ENCODE measurements at regions not wholly inside any gene's neighbourhood (a gene's known extent, or its start where the extent isn't known, plus 50 kb on each side); places are given as distances from the start of the nearest gene placed in this dataset.
"Not testable (repeated sequence)": the region's sequence is repeated elsewhere in the genome, so short reads cannot be mapped to it uniquely, and the experiment has no call there.

DNA sequence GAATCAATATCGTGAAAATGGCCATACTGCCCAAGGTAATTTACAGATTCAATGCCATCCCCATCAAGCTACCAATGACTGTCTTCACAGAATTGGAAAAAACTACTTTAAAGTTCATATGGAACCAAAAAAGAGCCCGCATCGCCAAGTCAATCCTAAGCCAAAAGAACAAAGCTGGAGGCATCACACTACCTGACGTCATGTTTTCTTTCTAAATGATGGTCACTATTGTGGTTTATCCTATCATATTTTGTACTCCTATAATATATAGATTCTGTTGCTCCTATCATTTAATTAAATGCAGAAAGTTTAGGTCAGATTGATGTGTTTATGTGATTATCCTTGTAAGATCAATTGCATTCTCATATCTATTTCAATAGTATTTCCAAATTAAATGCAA, 796.9 kb upstream of the NCAM2 start:
- not testable (repeated sequence) for DNase-seq (ENCODE audit: extremely low read depth, low read depth)

DNA sequence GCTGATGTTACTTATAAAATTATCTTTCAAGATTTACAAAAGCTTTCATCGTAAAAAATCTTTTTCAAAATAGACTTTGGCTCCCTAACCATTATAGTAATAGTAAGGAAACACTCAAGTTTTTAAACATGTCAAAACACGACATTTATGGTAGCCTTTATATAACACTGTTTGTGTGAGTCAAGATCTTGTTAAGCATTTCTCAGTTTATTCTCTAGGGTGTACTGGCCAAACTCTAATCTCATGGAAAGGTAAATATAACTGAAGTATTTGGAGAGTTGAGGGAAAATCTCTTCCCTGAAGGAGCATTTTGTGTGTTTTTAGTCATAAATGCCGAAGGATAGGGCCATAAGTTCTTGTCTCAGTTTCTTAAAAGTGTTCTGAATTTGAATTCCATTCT, 790.9 kb upstream of the NCAM2 start:
- no peak for DNase-seq (ENCODE audit: extremely low read depth, low read depth)

DNA sequence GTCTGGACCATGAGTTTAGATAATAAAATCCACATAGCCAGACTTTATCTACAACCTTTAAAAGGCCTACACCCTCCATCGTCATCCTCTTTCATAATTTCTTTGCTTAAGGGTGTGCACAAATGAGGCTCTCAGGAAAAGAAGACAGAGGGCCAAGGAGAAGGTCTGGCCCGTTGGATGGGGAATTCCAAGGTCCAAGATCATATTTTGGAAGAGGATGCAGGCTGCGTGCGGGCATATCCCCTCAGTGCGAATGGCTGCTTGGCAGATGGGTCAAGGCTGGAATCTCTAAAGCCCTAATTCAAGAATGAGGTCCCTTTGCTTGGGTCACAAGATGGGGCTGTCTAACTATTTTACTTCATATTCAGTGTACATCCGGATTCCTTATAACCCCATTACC, 782.2 kb upstream of the NCAM2 start:
- no peak for DNase-seq (ENCODE audit: extremely low read depth, low read depth)

DNA sequence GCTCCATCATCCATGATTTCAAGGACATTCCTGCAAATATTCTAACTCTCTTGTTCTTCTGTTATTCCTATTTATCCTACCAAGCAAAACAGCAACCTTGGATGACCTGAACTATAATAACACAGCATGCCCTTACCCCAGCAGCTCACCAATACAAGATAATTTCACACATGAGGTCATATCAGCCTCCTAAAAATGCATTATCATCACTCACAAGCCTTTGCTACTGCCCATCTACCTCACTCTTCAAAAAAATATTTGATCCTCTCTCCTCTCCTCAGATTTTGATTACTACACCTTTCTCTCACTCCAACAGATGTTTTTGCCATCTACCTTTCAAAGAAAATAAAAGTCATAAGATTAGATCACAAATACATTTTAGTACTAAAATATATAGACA, 777.6 kb upstream of the NCAM2 start:
- no peak for DNase-seq (ENCODE audit: extremely low read depth, low read depth)

DNA sequence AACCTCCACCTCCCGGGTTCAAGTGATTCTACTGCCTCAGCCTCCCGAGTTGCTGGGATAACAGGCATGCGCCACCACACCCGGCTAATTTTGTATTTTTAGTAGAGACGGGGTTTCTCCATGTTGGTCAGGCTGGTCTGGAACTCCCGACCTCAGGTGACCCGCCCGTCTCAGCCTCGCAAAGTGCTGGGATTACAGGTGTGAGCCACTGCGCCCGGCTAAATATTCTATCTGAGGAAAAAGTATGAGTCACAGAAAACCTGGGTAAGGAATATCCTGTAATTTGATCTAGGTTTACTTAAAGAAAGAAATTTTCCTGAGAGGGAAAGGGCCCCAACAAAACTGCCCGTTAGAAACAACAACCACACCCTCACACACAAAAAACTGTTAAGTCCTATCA, 776.2 kb upstream of the NCAM2 start:
- not testable (repeated sequence) for DNase-seq (ENCODE audit: extremely low read depth, low read depth)

DNA sequence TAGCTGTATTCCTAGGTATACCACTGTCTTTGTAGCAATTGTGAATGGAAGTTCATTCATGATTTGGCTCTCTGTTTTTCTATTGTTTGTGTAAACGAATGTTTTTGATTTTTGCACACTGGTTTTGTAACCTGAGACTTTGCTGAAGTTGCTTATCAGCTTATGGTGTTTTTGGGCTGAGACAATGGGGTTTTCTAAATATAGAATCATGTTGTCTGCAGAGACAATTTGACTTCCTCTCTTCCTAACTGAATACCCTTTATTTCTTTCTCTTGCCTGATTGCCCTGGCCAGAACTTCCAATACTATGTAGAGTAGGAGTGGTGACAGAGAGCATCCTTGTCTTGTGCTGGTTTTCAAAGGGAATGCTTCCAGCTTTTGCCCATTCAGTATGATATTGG, 761.6 kb upstream of the NCAM2 start:
- not testable (repeated sequence) for DNase-seq (ENCODE audit: extremely low read depth, low read depth)

DNA sequence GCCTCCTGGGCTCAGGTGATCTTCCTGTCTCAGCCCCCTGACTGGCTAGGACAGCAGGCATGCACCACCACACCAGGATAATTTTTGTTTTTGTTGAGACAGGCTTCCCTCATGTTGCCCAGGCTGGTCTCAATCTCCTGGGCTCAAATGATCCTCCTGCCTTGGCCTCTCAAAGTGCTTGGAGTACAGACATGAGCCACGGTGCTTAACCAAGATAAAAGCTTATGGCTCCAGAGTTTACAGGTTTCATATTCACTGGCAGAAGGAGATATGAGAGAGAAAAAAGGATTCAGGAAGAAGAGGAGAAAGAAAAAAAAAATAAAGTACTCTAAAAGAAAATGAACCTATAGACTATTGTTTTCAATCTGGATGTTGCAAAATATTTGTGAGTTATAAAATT, 748.8 kb upstream of the NCAM2 start:
- no peak for DNase-seq (ENCODE audit: extremely low read depth, low read depth)

DNA sequence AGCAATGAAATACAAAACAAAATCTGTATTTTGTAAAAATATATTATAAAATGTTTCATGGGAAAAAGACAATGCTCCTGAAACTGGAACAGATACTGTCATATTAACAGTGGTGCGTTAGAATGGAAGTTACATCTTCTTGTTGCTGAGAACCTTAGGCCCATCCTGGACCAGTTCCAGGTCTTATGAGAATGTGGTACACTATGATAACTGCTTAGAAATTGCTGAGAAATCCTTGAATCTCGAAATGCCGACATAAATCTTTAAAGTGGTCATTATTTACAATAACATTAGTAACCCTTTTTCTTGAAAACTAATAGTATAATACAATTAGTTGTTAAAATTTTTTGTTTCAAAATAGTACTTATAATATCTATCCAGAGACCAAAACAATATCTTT, 747.9 kb upstream of the NCAM2 start:
- no peak for DNase-seq (ENCODE audit: extremely low read depth, low read depth)

DNA sequence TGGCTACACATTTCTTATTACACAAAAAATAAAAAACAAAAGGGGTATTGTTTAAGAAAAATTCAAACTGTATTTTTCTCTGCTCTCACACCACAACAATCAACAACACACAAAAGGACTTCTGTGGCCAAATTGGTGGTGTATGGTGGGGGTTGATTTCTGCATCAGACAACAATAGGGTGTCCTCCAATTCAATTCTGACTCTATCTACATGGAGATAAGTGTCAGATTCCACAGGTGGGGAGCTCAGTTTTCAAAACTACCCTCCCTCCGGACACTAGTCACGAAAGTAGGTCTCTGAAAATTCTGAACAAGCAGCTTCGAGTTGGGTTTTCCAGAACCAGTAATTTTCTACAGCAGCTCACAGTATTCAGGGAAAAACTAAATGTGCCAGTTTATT, 744.9 kb upstream of the NCAM2 start:
- no peak for DNase-seq (ENCODE audit: extremely low read depth, low read depth)

DNA sequence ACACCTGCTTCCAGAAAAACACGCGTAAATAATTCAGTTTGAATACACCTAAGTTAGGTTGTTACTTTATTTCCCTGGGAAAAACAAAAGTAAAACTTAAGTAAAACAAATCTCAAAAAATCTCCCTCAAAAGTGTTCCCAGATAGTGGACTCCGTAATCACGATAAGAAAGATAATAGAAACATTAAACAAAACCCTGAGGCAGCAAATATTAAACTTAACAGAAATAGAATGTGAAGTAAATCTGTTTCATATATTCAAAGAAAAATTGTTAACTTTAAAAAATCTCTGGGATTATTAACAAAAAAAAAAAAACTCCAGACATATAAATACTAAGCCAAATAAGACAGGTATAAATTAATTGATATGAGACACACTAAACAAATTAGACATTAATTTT, 743.2 kb upstream of the NCAM2 start:
- DNase-seq (ENCODE audit: extremely low read depth, low read depth): no peak

DNA sequence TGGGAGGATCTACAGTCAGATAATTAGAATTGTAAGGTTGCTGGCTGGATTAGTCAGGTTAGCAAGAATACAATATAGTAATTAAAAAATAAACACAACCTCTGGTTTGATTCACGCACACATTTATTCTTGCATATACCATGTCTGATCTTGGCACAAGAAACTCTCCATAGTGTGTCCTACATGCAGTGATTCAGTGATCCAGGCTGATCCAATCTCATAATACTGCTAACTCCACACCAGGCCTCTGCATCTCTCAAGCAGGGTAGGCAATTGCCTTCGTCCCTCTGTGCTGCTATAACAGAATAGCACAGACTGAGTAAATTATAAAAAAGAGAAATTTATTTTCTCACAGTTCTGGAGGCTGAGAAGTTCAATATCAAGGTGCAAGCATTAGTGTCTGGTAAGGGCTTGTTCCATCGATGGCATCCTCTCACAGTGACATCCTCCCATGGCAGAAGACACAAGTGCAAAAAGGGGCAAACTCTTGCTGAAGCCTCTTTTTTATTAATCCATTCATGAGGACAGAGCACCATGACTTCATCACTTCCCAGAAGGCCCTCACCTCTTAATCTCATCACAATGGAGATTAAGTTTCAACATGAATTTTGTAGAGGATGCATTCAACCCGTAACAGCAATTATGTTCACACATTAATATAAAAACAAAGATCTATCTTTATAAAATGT, 741.0 kb upstream of the NCAM2 start:
- DNase-seq (ENCODE audit: extremely low read depth, low read depth): no peak

DNA sequence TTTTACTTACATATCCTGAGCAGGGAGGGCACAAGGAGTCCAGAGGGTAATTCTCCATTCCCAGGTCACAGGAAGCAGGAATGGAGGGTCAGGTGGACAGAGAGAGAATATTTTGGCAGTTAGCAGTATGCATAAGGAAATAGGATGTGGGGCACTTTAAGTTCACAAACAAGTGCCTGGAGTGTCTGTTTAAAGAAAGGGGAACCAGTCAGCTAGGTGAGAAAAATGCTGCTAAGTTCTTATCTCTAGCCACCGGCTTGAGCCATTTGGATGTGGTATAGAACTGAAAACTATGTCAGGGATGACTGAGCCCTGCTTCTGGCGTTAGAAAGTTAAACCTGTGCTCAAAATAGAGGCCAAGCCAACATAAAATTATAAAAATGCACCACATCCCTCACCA, 739.7 kb upstream of the NCAM2 start:
- DNase-seq (ENCODE audit: extremely low read depth, low read depth): no peak

DNA sequence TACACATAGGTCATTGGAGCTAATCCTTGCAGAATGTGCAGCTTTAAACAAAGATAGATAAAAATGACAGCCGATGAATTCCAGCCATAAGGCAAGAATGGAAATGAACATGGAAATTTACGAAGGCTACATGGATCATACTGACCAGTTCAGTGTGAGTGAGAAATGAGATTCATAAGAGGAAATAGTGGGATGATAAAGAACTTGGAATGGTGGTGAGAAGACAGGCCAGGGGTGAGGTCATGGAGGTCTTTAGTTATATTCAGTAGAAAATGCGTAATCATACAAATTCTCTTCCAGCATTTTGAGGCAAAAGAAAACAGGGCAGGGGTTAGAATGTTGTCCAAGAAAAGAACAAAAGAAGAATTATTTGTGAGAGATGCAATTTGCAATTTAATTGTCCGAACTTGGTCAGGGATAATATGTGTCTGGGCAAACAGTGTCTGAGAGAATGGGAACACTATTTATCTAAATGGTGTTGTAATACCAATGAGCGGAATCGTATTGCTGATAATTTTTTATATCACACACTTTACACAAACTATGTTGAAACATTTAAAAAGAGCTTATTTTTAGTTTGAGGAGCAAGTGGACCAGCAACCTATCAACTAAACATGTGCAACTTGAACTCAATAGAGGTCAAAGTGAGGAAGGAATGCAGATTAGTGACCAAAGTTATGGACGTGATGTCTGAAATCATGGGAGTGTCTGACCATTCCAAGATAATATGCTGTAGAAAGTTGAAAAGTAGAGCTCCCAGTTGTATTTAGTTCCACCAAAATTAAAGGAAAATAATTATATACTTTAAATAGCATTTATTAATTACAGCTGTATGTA, 739.0 kb upstream of the NCAM2 start:
- DNase-seq (ENCODE audit: extremely low read depth, low read depth): no peak

DNA sequence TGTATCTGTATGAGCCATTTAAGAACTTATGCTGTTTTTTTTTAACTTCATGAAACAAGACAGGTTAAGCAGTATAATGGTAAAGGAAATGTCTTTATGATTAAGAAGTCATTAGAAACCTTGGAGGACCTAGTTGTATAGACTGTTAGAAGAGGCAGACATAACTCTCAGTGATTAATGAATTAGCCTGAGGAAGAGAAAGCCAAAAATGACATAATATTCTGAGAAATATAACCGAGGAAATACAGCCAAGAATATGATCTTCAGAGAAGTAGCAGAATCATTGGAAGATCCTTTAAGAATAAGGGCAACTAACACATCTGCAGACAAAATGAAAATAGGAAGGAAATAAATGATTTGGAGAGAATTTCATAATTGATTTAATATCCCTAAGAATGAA, 738.1 kb upstream of the NCAM2 start:
- DNase-seq (ENCODE audit: extremely low read depth, low read depth): no peak

DNA sequence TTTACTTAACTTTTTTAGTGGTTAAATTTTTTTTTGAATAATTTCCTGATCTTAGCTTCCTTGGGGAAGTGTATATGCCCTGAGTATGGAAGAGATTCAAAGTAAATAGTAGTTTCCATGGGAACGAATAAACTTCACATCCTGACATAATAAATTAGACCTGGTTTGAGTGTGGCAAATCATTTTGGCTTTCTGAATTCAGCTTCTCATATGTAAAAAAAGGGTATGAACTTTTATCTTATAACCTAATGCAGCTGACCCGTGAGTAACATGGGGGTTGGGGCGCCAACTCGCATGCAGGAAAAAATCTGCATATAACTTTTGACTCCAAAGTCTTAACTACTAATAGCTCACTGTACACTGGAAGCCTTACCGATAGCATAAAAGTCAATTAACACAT, 736.8 kb upstream of the NCAM2 start:
- DNase-seq (ENCODE audit: extremely low read depth, low read depth): no peak

DNA sequence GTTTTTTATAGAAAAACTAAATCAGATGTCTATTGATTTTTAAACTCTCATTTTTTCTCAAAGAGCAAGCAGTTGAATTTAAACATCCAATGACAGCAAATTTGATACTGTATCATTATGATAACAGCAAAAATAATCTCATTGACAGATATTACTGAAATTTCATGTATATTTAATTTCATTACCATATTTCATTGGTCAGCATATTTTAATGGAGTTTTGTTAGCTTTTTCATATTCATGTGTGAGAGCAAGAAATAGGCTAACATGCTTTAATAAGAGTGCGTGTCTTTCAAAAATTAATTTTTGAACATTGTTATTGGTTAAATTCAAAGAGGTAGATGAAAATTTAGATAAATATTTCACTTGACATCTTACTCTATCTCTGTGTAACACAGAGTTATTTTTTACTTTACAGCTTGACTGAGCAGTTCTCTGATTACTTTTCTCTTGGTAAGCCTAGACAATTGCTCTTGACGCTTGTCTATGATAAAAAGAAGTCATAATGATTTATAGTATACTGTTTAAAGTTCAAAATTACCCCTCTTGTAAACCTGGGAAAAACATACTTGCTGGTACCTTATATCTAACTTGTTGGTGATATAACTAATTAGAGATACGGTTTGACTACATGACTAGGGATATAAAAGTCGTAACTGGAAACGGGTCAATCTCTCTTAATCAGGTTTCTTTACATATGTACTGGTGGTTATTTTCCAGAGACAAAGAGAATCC, 732.3 kb upstream of the NCAM2 start:
- no peak for DNase-seq (ENCODE audit: extremely low read depth, low read depth)

DNA sequence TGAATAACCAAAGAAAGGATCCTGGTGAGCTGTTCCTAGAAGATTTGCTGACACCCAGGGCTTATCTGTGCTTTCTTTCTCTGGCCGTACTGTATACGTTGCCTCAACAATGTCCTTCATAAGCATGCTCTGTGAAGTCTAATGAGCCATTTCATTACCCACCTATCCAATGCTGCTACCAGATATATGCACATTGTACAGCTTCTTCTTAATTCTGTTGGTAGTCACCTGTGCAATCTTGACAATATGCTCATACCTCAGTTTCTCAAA, 731.8 kb upstream of the NCAM2 start:
- no peak for DNase-seq (ENCODE audit: extremely low read depth, low read depth)

DNA sequence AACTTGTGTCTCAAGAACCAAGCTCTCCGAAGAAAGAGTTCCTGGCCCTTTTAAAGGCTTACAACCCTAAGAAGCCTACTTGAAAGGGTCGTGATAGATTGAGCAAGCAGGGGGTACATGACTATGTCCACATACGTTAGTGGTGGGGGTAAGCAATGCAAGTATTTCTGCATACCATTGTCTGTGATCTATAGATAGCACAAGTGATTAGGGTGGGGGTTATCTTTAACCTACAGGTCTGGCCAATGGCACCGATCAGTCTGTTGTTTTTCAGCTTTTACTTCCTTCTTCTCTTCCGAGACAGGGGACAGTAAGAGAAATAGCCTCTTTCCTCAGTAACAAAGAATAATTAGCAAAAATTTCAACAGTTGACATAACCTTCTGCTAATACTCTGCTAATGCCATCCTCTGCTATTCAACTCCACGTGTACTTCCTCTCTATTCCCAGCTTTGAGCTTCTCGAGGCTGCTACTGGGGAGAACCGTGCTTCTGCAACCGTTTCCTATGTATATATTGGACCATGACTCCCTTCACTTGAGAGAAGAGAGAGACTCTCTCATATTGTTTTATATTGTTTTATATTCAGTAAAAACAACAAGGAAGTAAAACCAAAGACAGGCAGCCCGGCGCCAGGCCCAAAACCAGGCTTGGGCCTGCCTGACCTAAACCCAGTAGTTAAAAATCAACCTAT, 727.7 kb upstream of the NCAM2 start:
- DNase-seq (ENCODE audit: extremely low read depth, low read depth): no peak

DNA sequence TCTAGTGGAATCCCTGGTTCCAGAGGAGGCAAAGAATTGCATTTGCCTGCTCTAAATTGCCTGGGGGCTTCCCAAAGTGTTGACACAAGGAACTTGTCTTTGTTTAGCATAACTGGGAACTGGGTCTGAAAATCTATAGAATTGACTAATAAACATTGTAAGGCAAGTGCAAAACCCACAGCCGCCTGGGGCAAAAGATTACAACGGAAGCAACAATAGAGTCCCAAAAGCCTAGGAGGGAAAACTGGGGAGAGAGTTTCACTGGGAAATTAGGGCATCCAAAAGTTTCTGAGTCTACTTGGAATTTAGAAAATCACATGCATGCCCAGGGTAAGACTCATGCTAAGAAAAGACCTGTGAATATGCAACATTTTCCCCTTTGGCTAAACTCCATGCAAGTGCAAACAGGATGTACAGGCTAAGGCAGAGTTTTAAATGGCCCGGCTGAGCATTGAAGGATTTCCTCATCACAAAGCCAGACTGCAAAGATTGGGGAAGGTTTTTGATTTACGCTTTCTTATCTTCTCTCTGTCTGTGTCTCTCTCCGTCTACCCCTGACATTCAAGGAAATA, 725.3 kb upstream of the NCAM2 start:
- no peak for DNase-seq (ENCODE audit: extremely low read depth, low read depth)

DNA sequence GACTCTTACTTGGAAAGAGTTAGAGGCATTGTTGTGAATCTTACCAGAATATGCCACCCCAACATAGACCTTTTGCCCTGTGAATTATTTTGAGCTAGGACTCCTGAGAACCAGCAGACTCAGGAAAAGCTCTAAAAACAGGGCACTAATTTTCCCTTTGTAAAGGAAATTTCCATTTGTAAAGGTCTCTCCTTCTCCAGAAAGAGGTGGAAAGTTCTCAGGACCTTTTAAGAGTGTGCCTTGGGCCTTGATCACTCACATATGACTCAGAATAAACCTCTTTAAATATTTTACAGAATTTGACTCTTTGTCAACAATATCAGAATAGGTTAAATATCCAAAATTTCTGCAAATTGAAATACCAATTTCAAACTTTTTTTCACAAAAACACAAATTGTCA, 721.8 kb upstream of the NCAM2 start:
- DNase-seq (ENCODE audit: extremely low read depth, low read depth): no peak

DNA sequence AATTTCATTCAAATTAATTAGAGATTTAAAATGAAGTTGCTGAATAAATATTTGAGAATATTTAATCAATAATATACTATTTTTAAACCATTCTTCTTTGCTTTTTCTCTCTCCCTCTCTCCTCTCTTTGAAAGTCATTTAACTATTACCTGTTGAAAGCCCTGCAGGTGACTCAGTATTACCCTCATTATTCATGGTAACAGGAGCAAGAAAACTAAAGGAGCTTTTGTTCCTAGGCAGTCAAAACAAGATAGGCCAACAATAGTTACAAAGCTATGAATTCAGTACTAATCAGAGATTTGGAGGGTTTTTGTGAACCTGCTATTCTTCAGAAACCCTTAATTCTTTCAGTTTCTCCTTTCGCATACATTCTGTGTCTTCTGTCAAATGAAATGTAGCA, 721.3 kb upstream of the NCAM2 start:
- DNase-seq (ENCODE audit: extremely low read depth, low read depth): no peak

Data from NCI-H460 (cell line).